ENCODE measurements at regions not wholly inside any gene's neighbourhood (a gene's known extent, or its start where the extent isn't known, plus 50 kb on each side); places are given as distances from the start of the nearest gene placed in this dataset.

- TF ChIP-seq CTCF (conservative IDR thresholded peaks at IDR 0.05; ENCODE audit: low read depth, low read length) (no peak), EZH2 (IDR thresholded peaks at IDR 0.05; ENCODE audit: low read length, unreplicated experiment) (no peak)
Measured at GRCh38 chr1:14062669-14063068, 362.7 kb downstream of the PRDM2 start.
